ENCODE measurements at regions not wholly inside any gene's neighbourhood (a gene's known extent, or its start where the extent isn't known, plus 50 kb on each side); places are given as distances from the start of the nearest gene placed in this dataset.
A peak's percentile ranks its signal among the peaks of the same experiment; 100 is the strongest.
"Not testable (repeated sequence)": the region's sequence is repeated elsewhere in the genome, so short reads cannot be mapped to it uniquely, and the experiment has no call there.

GRCh38 chr2:200174433-200175216 lies 131.9 kb upstream of the SPATS2L start:
- DNase-seq: no peak

- DNase-seq: no peak
Observed at GRCh38 chr2:200177971-200178911, 128.3 kb upstream of the SPATS2L start.

- no peak for DNase-seq
Observed at GRCh38 chr2:200179151-200179550, 127.3 kb upstream of the SPATS2L start.

- no peak for DNase-seq
Observed at GRCh38 chr2:200180943-200181342, 125.5 kb upstream of the SPATS2L start.

GRCh38 chr2:200181755-200182154 lies 124.7 kb upstream of the SPATS2L start:
- no peak for DNase-seq

GRCh38 chr2:200184748-200185627 lies 121.5 kb upstream of the SPATS2L start:
- DNase-seq: no peak

- DNase-seq: no peak
Observed at GRCh38 chr2:200185628-200186000, 120.9 kb upstream of the SPATS2L start.

GRCh38 chr2:200186002-200186401 lies 120.5 kb upstream of the SPATS2L start:
- DNase-seq: no peak

- no peak for DNase-seq
Observed at GRCh38 chr2:200188876-200189275, 117.6 kb upstream of the SPATS2L start.

- no peak for DNase-seq
Observed at GRCh38 chr2:200189964-200190363, 116.5 kb upstream of the SPATS2L start.

GRCh38 chr2:200193331-200193730 lies 113.2 kb upstream of the SPATS2L start:
- DNase-seq: no peak

GRCh38 chr2:200193791-200194190 lies 112.7 kb upstream of the SPATS2L start:
- no peak for DNase-seq

- DNase-seq: no peak
Observed at GRCh38 chr2:200194746-200195145, 111.7 kb upstream of the SPATS2L start.

- peak; percentile 70 to 80 for DNase-seq
Observed at GRCh38 chr2:200199005-200199404, 107.5 kb upstream of the SPATS2L start.

- no peak for DNase-seq
Observed at GRCh38 chr2:200199576-200200263, 106.8 kb upstream of the SPATS2L start.

- not testable (repeated sequence) for DNase-seq
Observed at GRCh38 chr2:200201839-200202238, 104.7 kb upstream of the SPATS2L start.

GRCh38 chr2:200203381-200203827 lies 103.1 kb upstream of the SPATS2L start:
- DNase-seq: no peak

- DNase-seq: no peak
Observed at GRCh38 chr2:200208041-200208440, 98.5 kb upstream of the SPATS2L start.

- DNase-seq: no peak
Observed at GRCh38 chr2:200209030-200209429, 97.5 kb upstream of the SPATS2L start.

GRCh38 chr2:200211643-200212042 lies 94.8 kb upstream of the SPATS2L start:
- no peak for DNase-seq

- no peak for DNase-seq
Observed at GRCh38 chr2:200212862-200213425, 93.5 kb upstream of the SPATS2L start.

- peak; percentile 12 to 48 for DNase-seq
Observed at GRCh38 chr2:200216310-200216709, 90.2 kb upstream of the SPATS2L start.

All from inflammatory macrophage treated with lipopolysaccharide for 1 hour (primary cell).